ENCODE measurements at regions not wholly inside any gene's neighbourhood (a gene's known extent, or its start where the extent isn't known, plus 50 kb on each side); places are given as distances from the start of the nearest gene placed in this dataset.

DNA sequence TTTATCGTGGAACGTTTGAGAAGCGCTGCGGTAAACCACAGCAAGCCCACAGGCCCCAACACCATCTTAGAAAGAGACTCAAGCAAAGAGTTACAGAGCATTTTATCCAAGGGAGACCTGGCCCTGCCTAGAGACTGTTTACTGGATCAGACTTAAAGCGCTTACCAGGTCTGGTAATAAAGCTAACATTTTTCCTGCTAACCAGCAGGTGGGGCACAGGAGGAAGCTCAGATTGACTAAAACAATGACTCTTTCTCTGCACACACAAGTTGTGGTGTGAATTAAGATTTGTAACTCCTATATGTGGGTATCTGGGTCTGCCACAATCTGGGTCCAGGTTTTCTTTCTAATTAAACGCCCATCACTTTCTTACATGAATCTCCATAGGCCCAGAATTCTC is 136.5 kb upstream of the ETS2 start:
- TF ChIP-seq, protein P1, sequence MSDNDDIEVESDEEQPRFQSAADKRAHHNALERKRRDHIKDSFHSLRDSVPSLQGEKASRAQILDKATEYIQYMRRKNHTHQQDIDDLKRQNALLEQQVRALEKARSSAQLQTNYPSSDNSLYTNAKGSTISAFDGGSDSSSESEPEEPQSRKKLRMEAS (IDR thresholded peaks at IDR 0.05; ENCODE audit: low read depth, low read length), result no peak
- TF ChIP-seq EP300 (IDR thresholded peaks at IDR 0.05; ENCODE audit: borderline replicate concordance in 1 of 2, control insufficient read depth in 1 of 2, low read depth in 2 of 2, low read length in 2 of 2) (no peak), TCF7 (IDR thresholded peaks at IDR 0.05; ENCODE audit: borderline replicate concordance) (no peak), HDAC6 (IDR thresholded peaks at IDR 0.05; ENCODE audit: unreplicated experiment) (no peak), SMAD1 (IDR thresholded peaks at IDR 0.05; ENCODE audit: low read depth, partially characterized antibody) (no peak), POLR2AphosphoS5 (IDR thresholded peaks at IDR 0.05; ENCODE audit: low read length) (no peak), CBFB (IDR thresholded peaks at IDR 0.05; ENCODE audit: low read depth) (no peak), BCL11A (IDR thresholded peaks at IDR 0.05; ENCODE audit: low read depth, low read length) (no peak)
- TF ChIP-seq, protein P2, sequence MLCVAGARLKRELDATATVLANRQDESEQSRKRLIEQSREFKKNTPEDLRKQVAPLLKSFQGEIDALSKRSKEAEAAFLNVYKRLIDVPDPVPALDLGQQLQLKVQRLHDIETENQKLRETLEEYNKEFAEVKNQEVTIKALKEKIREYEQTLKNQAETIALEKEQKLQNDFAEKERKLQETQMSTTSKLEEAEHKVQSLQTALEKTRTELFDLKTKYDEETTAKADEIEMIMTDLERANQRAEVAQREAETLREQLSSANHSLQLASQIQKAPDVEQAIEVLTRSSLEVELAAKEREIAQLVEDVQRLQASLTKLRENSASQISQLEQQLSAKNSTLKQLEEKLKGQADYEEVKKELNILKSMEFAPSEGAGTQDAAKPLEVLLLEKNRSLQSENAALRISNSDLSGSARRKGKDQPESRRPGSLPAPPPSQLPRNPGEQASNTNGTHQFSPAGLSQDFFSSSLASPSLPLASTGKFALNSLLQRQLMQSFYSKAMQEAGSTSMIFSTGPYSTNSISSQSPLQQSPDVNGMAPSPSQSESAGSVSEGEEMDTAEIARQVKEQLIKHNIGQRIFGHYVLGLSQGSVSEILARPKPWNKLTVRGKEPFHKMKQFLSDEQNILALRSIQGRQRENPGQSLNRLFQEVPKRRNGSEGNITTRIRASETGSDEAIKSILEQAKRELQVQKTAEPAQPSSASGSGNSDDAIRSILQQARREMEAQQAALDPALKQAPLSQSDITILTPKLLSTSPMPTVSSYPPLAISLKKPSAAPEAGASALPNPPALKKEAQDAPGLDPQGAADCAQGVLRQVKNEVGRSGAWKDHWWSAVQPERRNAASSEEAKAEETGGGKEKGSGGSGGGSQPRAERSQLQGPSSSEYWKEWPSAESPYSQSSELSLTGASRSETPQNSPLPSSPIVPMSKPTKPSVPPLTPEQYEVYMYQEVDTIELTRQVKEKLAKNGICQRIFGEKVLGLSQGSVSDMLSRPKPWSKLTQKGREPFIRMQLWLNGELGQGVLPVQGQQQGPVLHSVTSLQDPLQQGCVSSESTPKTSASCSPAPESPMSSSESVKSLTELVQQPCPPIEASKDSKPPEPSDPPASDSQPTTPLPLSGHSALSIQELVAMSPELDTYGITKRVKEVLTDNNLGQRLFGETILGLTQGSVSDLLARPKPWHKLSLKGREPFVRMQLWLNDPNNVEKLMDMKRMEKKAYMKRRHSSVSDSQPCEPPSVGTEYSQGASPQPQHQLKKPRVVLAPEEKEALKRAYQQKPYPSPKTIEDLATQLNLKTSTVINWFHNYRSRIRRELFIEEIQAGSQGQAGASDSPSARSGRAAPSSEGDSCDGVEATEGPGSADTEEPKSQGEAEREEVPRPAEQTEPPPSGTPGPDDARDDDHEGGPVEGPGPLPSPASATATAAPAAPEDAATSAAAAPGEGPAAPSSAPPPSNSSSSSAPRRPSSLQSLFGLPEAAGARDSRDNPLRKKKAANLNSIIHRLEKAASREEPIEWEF (IDR thresholded peaks at IDR 0.05; ENCODE audit: insufficient replicate concordance, low read depth, low read length), result no peak
- TF ChIP-seq, protein P3, sequence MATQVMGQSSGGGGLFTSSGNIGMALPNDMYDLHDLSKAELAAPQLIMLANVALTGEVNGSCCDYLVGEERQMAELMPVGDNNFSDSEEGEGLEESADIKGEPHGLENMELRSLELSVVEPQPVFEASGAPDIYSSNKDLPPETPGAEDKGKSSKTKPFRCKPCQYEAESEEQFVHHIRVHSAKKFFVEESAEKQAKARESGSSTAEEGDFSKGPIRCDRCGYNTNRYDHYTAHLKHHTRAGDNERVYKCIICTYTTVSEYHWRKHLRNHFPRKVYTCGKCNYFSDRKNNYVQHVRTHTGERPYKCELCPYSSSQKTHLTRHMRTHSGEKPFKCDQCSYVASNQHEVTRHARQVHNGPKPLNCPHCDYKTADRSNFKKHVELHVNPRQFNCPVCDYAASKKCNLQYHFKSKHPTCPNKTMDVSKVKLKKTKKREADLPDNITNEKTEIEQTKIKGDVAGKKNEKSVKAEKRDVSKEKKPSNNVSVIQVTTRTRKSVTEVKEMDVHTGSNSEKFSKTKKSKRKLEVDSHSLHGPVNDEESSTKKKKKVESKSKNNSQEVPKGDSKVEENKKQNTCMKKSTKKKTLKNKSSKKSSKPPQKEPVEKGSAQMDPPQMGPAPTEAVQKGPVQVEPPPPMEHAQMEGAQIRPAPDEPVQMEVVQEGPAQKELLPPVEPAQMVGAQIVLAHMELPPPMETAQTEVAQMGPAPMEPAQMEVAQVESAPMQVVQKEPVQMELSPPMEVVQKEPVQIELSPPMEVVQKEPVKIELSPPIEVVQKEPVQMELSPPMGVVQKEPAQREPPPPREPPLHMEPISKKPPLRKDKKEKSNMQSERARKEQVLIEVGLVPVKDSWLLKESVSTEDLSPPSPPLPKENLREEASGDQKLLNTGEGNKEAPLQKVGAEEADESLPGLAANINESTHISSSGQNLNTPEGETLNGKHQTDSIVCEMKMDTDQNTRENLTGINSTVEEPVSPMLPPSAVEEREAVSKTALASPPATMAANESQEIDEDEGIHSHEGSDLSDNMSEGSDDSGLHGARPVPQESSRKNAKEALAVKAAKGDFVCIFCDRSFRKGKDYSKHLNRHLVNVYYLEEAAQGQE (IDR thresholded peaks at IDR 0.05; ENCODE audit: low read depth, low read length), result no peak
- TF ChIP-seq, protein P4, sequence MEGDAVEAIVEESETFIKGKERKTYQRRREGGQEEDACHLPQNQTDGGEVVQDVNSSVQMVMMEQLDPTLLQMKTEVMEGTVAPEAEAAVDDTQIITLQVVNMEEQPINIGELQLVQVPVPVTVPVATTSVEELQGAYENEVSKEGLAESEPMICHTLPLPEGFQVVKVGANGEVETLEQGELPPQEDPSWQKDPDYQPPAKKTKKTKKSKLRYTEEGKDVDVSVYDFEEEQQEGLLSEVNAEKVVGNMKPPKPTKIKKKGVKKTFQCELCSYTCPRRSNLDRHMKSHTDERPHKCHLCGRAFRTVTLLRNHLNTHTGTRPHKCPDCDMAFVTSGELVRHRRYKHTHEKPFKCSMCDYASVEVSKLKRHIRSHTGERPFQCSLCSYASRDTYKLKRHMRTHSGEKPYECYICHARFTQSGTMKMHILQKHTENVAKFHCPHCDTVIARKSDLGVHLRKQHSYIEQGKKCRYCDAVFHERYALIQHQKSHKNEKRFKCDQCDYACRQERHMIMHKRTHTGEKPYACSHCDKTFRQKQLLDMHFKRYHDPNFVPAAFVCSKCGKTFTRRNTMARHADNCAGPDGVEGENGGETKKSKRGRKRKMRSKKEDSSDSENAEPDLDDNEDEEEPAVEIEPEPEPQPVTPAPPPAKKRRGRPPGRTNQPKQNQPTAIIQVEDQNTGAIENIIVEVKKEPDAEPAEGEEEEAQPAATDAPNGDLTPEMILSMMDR (IDR thresholded peaks at IDR 0.05 in 2 of 3, conservative IDR thresholded peaks at IDR 0.05 in 1 of 3; ENCODE audit: control insufficient read depth in 2 of 3, extremely low read depth in 1 of 3, insufficient read depth in 1 of 3, low read depth in 3 of 3, low read length in 3 of 3), result peak; percentile 23 to 33 (median 31); a peak in 2 of 6 replicates
- TF ChIP-seq, protein P5, sequence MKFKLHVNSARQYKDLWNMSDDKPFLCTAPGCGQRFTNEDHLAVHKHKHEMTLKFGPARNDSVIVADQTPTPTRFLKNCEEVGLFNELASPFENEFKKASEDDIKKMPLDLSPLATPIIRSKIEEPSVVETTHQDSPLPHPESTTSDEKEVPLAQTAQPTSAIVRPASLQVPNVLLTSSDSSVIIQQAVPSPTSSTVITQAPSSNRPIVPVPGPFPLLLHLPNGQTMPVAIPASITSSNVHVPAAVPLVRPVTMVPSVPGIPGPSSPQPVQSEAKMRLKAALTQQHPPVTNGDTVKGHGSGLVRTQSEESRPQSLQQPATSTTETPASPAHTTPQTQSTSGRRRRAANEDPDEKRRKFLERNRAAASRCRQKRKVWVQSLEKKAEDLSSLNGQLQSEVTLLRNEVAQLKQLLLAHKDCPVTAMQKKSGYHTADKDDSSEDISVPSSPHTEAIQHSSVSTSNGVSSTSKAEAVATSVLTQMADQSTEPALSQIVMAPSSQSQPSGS (IDR thresholded peaks at IDR 0.05; ENCODE audit: low read length), result no peak
- TF ChIP-seq, protein P6, sequence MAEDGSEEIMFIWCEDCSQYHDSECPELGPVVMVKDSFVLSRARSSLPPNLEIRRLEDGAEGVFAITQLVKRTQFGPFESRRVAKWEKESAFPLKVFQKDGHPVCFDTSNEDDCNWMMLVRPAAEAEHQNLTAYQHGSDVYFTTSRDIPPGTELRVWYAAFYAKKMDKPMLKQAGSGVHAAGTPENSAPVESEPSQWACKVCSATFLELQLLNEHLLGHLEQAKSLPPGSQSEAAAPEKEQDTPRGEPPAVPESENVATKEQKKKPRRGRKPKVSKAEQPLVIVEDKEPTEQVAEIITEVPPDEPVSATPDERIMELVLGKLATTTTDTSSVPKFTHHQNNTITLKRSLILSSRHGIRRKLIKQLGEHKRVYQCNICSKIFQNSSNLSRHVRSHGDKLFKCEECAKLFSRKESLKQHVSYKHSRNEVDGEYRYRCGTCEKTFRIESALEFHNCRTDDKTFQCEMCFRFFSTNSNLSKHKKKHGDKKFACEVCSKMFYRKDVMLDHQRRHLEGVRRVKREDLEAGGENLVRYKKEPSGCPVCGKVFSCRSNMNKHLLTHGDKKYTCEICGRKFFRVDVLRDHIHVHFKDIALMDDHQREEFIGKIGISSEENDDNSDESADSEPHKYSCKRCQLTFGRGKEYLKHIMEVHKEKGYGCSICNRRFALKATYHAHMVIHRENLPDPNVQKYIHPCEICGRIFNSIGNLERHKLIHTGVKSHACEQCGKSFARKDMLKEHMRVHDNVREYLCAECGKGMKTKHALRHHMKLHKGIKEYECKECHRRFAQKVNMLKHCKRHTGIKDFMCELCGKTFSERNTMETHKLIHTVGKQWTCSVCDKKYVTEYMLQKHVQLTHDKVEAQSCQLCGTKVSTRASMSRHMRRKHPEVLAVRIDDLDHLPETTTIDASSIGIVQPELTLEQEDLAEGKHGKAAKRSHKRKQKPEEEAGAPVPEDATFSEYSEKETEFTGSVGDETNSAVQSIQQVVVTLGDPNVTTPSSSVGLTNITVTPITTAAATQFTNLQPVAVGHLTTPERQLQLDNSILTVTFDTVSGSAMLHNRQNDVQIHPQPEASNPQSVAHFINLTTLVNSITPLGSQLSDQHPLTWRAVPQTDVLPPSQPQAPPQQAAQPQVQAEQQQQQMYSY (CRISPR knock-in tag; IDR thresholded peaks at IDR 0.05), result no peak
